GM10248 (cell line): ENCODE measurements at regions not wholly inside any gene's neighbourhood (a gene's known extent, or its start where the extent isn't known, plus 50 kb on each side); places are given as distances from the start of the nearest gene placed in this dataset.

Experiments used
- CTCF ChIA-PET: fragments of 300-600 bp; sonication (Branson Sonifier 250); formaldehyde crosslinking; extraction: SDS; loops from one replicate; lab custom pipeline; 2021; ENCODE audit warnings: antibody characterized with exemption; lab: Yijun Ruan, JAX
- POLR2A ChIA-PET: fragments of 350-650 bp; sonication (Branson Sonifier 250); formaldehyde crosslinking; extraction: SDS; loops from one replicate; lab custom pipeline; 2020; ENCODE audit warnings: antibody characterized with exemption; lab: Yijun Ruan, JAX
- DNase-seq: peaks from one replicate; pipeline ENCODE4 v3.0.0; 2012; ENCODE audit errors: extremely low spot score
- TF ChIP-seq, protein P1 (sequence below): IDR thresholded peaks from 2 replicates; pipeline ENCODE4 v1.5.1; 2012; ENCODE audit warnings: mild to moderate bottlenecking, low read depth; ENCODE audit errors: extremely low read depth, missing control alignments, control extremely low read depth

DNA sequence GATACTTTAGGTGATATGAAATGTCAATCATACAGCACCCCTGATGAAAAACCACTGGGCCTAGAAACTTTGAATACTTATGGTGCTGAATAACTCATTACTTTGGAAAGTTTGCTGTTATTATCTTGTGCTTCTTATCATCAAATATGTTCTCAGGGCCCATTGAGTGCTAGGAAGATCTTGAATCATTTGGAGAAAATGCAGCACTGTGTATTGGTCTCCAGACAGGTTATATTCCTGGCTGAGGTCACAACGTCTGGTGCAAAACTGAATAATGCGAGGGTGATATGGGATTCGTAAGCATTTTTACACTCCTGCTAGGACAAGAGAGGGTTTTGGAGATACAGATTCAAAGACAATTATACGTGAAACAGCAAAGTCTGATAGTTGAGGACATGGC is 249.4 kb upstream of the TNC start:
- TF ChIP-seq, protein P1, sequence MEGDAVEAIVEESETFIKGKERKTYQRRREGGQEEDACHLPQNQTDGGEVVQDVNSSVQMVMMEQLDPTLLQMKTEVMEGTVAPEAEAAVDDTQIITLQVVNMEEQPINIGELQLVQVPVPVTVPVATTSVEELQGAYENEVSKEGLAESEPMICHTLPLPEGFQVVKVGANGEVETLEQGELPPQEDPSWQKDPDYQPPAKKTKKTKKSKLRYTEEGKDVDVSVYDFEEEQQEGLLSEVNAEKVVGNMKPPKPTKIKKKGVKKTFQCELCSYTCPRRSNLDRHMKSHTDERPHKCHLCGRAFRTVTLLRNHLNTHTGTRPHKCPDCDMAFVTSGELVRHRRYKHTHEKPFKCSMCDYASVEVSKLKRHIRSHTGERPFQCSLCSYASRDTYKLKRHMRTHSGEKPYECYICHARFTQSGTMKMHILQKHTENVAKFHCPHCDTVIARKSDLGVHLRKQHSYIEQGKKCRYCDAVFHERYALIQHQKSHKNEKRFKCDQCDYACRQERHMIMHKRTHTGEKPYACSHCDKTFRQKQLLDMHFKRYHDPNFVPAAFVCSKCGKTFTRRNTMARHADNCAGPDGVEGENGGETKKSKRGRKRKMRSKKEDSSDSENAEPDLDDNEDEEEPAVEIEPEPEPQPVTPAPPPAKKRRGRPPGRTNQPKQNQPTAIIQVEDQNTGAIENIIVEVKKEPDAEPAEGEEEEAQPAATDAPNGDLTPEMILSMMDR: no peak
- POLR2A ChIA-PET: no interaction called here
- no peak for DNase-seq
- CTCF ChIA-PET: no interaction called here

DNA sequence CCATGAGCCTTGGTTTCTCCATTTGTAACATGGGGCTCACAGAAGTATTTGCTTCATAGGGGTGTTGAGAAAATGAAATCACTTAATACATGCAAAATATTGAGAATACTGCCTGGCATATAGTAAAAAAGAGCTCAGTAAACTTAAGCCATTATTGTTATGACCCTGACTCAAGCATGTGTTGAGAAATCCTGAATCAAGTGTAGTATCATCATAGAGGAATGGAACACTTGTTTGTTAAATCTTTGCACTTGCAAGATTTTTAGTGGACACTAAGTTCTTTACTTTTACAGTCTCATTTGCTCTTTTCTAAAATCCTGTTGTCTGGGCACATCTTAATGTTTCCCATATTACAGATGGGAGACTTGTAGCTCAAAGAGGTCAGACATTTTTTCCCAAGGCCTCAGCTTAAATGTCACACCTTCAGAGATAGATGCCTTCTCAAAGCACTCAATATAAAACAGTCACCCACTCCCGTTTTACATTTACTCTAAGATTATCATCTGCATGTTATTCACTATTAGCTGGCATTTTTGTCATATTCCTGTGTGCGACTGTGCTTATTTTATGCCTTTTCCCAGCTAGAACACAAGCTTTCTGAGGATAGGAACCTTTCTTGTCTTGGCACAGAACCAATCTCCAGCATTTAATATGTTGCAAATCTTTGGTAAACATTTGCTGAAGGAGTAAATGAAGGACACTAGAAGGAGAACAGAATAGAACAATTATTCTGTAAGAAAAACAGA is 250.0 kb upstream of the TNC start:
- TF ChIP-seq, protein P1: no peak
- ChIA-PET POLR2A (no interaction called here), CTCF (interaction anchor here (1.2 kb wide), 1 partner anchor 29 kb away, joined by 3 read pairs; no protein-coding TSS in a partner anchor)
- DNase-seq: no peak

DNA sequence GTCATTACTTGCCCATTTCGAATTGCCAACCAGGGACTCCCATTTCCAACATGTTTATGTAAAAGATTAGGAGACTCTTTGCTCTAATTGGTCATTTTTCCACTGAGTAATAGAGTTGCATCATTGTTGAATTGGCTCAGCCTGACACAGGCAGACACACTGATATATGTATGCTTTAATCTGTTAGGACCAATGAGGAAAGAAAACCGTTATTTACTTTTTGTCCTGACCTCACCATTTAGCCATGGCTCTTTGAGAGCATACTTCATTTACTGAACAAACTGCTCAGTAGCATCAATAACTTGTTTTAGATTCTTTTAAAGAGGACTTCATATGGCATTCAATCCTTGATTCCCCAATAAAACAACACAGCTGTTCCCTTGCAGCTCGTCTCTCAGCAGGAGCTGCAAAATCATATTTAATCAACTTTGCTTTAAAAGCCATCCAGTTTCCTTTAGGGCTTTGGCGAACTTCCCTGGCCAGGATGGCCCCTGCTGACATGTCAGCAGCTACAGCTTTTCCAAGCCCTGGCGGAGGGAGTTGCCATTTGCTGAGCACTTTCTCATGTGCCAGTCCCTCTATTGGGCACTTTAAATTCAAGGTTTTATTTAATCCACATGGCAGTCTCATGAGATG is 251.5 kb upstream of the TNC start:
- ChIA-PET POLR2A (no interaction called here), CTCF (interaction anchor here (0.7 kb wide), 1 partner anchor 41 kb away, joined by 3 read pairs; no protein-coding TSS in a partner anchor)
- TF ChIP-seq, protein P1: no peak
- DNase-seq: no peak

DNA sequence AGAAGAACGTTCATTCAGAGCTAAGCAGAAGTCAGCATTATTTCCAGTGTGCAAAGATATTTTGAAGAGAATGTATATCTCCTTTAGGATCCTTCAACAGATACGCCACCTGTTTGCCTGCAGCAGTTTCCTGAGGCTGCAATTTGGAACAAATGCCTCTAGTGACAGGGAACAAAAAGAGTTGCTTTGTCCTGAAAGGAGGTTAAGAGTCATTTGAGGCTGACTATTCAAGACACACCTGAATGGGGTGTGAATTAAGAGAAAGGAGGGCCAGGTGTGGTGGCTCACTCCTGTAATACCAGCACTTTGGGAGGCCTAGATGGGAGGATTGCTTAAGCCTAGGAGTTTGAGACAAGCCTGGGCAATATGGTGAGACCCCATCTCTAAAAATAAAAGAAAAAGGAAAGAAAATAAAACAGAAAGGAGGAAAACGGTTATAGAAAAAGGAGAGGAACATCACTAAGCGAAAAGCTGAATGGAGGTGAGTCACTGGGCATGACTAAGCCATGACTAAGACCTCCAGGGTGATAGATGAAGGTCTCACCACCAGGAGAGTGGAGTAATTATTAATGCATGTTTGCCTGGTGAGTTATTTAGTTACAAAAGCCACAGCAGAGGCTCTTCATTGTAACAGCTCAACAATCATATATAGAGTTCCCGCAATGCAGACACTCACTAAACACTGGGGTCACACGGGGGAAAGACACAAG is 255.2 kb upstream of the TNC start:
- DNase-seq: peak; percentile 12
- CTCF ChIA-PET: interaction anchor here (1.1 to 1.9 kb wide), 3 partner anchors 12 to 22 kb away, joined by 3 to 6 read pairs (median 3); no protein-coding TSS in a partner anchor

DNA sequence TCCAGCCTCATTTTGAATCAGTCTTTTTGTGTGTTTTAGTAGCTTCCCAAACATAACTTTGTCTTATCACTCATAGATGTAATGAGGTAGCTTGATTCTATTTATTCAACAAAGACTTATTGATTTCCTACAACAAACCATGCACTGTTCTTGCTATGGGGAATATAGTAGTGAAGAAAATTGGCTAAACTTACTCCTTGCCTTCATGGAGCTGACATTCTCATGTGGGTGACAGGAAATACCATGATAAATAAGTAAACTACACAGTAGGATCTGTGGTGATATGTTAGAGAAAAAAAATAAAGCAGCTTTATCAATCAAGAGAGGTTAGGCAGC is 255.7 kb upstream of the TNC start:
- DNase-seq: no peak
- CTCF ChIA-PET: interaction anchor here (1.1 to 1.9 kb wide), 3 partner anchors 11 to 22 kb away, joined by 3 to 6 read pairs (median 3); no protein-coding TSS in a partner anchor
- TF ChIP-seq, protein P1: no peak
- POLR2A ChIA-PET: no interaction called here

More for the DNA sequence above, 255.2 kb upstream of the TNC start:
- TF ChIP-seq, protein P1: no peak
- POLR2A ChIA-PET: no interaction called here

DNA sequence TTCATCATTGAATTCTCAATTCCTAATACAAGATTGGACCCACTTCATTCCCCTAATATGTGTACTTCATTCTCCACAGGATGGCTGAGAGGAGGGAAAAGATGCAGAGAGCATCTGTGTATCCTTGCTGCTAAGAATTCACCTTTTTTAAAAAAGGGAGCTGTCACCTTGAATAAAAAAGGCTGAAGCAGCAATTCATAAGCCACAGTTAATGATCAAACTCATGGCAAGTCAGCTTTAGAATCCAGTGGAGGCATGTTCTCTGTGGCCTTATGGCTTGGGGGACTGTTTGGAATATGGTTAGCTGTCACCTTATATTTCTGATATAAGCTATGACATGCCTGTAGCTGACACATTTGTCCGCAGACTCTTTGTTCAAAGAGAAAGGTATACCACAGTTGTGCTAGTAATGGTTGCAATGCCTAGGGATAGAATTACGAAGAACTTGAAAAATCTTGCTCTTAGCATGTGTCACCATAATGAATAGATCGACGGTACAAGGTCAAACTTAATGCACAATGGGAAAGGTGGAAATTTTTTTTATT is 256.8 kb upstream of the TNC start:
- CTCF ChIA-PET: interaction anchor here (0.9 to 1.5 kb wide), 2 partner anchors 27 to 111 kb away, joined by 3 read pairs; no protein-coding TSS in a partner anchor
- DNase-seq: no peak
- POLR2A ChIA-PET: no interaction called here
- TF ChIP-seq, protein P1: no peak
